NCI-H1105 (cell line): ENCODE measurements at regions not wholly inside any gene's neighbourhood (a gene's known extent, or its start where the extent isn't known, plus 50 kb on each side); places are given as distances from the start of the nearest gene placed in this dataset.
"Not testable (repeated sequence)": the region's sequence is repeated elsewhere in the genome, so short reads cannot be mapped to it uniquely, and the experiment has no call there.

ENCODE experiments used
- DNase-seq: peaks from one replicate; lab custom pipeline; 2025; lab: John Stamatoyannopoulos, UW

DNA sequence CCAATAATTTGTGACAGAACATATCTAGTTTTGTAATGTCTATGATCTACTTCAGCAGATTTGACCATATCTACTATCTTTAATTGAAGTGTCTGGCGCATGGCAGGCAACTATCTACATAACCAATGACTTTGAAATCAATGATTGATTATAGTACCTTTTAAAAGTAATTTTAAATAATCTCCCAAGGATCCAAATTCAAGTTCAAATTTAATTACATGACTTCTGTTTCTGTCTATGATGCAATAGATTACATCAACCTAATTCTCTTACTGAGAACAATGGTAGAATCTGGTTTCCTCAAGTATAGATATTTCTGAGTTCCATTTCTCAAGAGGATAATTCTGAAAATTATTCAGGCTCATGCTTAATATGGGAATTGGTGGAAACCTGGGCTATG, 177.4 kb upstream of the IL15 start:
- no peak for DNase-seq

DNA sequence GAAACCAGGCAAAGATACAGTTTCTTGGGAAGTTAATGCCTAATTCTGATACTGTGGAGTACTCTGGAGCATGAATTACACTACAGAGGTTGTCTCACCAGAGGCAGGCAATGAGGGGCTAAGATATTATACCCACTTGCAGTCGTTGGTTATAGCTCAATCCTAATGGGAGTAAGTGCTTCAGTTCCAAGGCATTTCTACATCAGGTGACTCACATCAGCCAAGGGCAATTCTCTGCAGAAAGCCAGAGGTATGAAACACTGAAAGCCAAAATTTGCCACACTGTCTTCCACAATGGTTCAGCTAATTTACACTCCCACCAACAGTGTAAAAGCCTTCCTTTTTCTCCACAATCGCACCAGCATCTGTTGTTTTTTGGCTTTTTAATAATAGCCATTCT, 174.0 kb upstream of the IL15 start:
- DNase-seq, result no peak

DNA sequence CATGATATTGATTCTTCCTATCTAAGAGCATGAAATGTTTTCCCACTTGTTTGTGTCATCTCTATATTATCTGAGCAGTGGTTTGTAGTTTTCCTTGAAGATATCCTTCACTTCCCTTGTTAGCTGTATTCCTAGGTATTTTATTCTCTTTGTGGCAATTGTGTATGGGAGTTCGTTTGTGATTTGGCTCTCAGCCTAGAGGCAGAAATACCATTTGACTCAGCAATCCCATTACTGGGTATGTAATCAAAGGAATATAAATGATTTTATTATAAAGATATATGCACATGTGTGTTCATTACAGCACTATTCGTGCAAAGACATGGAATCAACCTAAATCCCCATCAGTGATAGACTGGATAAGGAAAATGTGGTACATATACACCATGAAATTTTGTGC, 172.7 kb upstream of the IL15 start:
- DNase-seq, result no peak

DNA sequence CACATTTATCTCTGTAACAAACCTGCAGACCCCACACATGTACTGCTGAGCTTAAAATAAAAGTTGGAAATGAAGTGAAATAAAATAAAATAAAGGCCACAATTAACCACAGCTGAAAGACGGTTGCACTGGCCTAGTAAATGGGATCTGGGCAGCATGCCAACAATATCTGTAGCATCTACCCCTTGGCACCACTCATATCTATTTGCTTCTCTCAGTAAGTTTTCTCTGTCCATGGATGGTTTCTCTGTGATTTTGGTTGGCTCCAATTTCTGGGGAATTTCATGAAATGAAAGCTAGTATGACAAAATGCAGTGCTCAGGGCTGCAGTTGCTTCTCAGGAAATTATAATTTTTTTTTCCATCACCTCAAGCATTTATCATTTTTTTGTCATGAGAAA, 172.0 kb upstream of the IL15 start:
- peak; percentile 67 for DNase-seq

DNA sequence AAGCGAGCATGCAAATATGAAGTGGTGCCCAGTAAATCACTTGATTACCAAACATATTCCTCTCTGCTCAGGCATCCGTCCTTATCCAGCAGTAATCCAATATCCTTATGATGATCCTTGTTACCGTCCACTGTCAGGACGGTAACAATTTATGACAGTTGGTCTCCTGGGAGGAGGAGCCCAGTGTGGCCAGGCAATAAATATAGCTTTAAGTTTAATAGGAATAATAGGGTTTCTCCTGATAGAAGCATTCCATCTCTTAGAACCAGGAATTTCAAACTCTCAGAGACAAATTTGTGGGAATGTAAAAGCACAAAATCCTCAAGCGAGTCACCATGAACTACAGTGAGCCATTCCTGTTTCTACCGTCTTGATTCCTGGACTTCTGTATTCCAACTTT, 171.2 kb upstream of the IL15 start:
- DNase-seq, result no peak

DNA sequence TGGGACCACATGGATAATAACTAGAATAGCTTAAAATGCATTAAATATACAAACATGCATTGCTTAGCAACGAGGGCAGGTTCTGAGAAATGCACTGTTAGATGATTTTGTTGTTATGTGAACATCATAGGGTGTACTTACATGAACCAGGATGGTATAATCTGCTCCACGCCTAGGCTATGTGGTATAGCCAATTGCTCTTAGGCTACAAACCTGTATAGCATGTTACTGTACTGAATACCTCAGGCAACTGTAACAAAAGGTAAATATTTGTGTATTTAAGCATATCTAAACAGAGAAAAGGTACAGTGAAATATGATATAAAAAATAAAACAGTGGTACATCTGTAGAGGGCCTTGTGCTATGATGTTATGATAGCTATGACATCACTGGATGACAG, 169.2 kb upstream of the IL15 start:
- no peak for DNase-seq

DNA sequence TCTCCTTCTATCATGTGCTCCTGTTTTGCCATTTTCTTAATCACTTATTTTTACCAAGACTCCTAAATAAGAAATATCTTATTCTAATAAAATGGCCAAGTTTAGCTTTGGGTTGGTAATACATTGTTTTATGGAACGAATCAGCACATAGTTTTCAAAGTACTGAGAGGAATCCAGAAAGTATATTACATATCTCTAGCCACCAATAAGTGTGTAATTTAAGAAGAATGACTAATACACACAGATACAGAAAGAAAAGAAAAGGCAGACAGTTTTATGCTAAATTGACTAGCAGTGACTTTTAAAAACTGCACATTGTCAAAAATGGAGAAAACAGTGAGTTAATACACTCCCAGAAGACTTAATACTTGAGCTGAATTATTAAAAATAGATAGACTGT, 167.0 kb upstream of the IL15 start:
- no peak for DNase-seq

DNA sequence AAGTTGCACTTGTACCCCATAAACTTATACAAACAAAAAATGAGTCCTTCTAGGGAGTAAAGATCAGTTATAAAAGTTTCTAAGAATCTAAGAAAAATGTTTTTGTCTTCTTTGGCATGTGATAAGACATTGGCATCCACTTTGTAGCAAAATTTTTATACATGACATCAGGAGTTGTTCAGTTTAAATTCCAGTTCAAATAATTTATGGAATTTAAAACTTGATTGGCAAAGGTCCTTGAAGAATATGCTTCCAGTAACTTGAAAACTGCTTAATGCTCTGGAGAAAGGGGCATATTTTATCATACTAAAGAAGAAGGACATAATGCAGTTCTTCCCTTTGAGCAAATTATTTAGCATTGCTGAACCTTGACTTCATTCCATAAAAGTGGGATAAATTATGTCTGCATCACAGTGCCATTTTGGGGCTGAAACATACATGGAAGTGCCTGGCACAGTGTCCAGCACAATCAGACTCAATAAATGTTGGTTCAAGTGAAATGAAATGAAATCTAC, 163.3 kb upstream of the IL15 start:
- no peak for DNase-seq

DNA sequence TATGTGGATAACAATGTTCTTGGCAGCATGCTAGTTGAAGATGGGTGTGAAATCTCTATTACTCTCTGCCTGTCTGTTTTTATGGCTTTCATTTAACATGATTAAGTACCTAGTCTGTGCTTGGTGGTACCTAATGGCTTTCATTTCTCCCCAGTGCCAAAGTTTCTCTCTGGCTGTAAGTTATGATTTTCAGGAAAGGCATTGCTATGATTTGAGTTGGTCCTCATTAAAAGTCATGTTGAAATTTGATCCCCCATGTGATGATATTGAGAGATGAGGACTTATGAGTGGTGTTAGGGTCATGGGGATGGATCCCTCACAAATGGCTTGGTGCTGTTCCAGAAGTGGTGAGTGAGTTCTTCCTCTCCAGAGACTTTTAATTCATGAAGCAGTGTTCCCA, 162.4 kb upstream of the IL15 start:
- DNase-seq, result no peak

DNA sequence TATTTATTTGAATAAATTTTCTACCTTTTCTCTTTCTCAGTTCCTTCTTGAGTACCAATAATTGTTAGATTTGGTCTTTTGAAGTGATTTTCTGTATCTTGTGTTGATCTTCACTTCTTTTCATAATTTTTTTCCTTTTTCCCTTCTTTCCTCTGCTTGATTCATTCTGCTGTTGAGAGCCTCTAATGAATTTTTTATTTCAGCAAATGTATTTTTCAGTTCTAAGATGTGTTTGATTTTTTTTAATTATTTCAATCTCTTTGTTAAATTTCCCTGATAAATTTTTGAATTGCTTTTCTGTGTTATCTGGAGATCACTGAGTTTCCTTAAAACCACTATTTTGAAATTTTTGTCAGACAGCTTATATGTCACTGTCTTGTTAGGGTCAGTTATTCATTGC, 155.4 kb upstream of the IL15 start:
- no peak for DNase-seq

DNA sequence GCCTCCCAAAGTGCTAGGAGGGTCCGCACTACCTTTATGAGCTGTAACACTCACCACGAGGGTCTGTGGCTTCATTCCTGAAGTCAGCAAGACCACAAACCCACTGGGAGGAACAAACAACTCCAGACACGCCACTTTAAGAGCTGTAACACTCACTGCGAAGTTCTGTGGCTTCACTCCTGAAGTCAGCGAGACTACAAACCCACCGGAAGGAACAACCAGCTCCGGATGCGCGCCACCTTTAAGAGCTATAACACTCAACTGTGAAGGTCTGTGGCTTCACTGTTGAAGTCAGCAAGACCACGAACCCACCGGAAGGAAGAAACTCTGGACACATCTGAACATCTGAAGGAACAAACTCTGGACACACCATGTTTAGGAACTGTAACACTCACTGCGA, 152.1 kb upstream of the IL15 start:
- DNase-seq, result not testable (repeated sequence)

DNA sequence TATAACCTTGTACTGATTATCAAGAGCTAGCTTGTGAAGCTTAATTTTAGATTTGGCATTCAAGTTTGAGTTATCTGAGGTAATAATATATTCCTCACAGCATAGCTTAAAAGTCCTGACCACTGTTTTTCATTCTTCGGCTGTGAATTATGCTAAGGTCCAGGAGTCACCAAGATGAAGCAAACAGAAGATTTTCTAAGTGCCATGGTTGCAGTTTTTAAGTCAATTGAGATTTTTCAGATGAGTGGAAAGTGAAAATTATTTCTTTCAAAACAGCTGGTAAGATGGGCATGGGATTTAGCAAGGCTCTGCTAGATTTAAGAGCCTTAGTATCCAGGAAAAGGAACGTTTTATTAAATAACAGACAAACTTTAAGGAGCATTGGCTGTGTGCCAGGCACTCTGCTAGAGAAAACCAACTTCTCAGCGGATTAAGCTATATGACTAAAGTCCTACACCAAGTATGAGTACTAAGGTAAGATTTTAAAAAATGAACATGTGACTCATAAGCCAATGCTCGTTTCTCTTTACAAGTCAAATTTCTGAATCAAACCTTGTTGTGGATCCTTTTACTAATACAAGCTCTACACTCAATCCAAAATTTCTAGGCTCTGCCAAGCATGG, 149.9 kb upstream of the IL15 start:
- no peak for DNase-seq

DNA sequence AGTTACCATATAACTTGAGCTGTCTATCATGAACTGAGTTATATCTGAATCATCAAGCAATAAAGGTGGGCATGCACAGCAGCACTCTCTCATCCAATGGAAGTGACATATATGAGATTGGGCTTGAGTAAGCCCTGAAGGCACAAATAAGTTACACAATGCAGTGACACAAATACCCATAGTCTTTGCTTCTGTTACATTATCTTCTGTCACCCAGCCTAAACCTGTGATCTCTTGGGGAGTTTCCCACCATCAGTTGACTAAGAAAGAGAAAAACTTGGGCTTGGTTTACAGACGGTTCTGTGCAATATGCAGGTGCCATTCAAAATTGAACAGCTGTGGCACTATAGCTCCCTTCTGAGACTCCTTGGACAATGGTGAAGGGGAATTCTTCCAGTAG, 138.8 kb upstream of the IL15 start:
- DNase-seq, result no peak

DNA sequence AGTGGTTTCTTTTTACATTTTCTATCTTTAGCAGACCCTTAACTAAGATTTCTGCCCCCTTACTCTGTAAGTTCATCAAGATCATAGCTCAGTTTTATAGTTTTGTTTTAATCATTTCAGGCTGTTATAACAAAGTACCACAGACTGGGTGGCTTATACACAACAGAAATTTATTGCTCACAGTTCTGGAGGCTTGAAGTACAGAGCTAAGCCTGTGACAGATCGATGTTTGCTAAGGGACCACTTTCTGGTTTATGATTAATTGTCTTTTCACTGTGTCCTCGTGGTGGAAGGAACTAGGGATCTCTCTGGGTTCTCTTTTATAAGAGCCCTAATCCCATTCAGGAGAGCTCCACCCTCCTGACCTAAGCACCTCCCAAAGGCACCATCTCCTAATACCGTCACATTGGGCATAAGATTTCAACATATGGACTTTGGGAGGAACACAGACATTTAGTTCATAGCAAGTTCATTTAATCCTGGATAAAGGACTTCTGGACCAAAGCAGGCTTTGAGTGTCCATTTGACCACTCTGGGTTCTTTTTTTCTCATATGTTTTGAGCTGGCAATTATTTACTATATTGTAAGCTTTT, 137.0 kb upstream of the IL15 start:
- no peak for DNase-seq

DNA sequence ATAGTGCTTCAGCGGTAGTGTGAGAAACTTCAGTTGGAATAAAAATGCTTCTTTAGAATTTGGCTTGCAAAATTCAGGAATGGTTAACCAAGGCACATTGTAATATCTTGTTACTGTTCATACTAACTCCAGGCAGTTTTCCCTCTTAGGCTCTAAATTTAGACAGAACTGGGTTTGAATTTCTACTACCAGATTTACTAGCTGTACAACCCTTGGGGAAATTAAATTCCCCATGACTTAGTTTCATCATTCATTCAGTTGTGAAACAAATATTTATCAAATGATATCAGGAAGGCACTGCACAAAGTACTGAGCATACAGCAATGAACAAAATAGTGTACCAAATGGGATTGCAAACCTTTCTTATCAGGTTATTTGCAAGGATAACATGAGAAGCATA, 135.0 kb upstream of the IL15 start:
- no peak for DNase-seq

DNA sequence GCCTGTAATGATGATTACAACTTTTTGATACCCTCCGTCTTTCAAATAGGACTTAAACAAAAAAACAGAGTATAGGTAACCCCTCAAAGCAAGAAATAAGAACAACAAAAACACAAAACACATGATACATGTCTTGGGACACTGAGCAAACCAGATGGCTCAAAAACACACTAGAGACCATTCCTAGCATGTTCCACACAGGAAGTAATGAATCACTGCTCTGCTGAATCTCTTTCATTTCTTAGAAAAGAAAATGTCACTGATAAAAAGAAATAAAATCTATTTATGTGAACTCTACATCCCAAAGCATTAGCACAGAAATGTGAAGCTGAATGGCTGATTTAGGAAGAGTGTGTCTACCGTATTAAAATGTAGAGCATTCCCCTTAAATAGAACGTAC, 134.5 kb upstream of the IL15 start:
- no peak for DNase-seq

DNA sequence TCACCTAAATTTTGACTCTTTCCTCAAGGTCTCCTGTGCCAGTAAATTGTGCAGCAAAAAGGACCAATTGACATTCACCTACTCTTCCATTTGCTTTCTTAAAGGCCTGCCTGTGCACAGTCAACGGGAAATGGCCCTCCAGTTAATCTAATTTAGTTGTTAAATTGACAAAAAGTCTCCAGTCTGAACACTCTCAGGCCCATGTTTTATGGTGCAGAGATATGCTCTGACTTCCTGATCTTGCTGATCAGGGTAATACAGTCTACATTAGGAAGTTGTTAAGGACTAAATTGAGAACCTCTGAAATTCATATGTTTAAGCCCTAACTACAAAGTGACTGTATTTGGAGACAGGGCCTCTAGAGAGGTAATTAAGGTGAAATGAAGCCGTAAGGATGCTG, 133.6 kb upstream of the IL15 start:
- DNase-seq, result no peak

DNA sequence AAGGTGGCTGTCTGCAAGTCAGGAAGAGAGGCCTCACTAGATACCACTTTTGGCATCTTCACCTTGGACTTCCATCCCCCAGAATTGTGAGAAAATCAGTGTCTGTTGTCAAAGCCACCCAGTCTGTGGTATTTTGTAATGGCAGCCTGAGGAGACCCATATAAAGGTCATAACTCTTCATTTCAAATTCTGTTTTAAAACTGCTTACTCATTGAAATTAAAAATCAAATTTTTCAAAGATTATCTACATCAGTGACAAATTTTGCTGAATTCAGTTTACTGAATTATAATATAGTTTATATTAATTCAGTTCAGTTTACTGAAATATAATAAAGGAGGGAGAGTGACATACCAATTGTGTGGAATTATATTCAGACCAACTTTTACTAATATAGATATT, 133.1 kb upstream of the IL15 start:
- DNase-seq, result no peak

DNA sequence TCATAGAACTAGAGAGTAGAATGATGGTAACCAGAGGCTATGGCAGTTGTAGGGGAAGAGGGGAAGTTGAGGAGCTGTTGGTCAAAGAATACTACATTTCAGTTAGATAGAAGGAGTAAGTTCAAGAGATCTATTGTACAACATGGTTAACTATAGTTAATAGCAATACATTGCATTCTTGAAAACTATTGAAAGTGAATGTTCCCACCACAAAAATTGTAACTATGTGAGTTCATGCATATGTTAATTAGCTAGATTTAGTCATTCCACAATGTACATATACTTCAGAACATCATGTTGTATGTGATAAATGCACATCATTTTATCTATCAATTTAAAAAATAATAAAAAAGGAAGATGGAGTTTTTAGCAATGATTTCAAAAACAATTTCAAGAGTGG, 125.3 kb upstream of the IL15 start:
- no peak for DNase-seq

DNA sequence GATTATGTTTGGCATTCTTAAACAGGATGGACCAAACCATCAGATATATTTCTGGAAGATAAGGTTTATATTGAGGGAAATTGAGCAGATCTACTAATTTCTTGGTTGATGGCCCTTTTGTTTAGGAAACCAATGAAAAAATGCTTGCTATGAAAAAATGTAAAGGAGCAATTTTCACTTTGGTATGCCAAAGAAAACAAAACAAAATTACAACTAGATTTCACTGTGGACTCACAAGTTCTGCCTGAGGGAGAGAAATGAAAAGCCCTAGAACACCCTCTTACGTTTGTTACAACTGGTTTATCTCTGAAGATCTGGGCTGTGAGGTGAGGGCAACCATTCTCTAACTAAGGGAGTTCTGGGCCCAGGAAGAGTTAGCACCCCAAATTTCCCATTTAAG, 122.5 kb upstream of the IL15 start:
- no peak for DNase-seq

DNA sequence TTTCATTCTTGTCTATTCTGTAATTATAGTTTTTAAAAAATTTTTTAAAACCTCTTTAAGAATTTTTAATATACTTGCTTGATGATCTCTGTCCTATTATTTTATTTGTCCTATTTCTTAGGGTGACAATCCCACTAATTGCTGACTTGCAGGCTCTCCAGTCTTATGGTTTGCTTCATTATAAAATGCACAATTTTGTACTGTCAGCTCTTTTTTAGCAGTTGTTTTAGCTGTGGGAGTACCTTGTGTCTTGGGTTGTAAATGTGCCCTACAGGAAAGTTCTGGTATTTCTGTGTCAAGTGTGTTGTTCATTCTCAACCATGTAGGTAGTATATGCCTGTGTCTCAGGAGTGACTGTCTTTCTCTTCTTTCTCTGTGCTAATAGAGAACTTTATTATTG, 118.2 kb upstream of the IL15 start:
- DNase-seq, result no peak

DNA sequence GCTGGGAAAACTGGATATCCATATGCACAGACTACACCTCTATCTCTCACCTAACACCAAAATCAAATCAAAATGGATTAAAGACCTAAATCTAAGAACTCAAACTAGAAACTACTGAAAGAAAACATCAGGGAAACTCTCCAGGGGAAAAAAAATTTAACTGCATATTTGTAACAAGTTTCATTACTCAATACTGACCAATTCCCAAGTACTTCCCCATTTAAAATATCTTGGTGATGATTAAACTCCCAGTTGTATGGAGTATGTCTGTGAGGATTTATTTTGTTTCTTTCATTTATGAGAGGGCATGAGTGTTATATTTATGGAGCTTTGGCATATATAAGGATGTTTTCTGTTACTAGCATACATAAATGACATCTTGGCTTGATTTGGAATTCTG, 112.3 kb upstream of the IL15 start:
- DNase-seq, result no peak

DNA sequence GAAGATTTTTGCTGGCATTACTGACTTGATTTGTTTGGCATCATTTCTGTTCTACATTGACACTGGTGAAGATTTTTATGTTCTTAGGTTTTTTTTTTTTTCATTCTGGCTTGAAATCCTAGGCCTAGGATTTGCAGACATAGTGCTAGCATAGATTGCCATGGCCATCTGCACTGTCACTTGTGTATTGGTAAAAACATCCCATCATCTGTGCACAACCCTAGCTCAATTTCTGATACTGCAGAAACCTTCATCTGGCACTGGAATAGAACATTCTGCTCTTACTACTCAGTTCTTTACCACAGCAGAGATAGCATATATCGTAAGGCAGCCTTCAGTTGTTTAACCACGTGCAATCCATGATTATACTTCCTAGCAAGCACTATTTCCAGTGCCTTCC, 111.5 kb upstream of the IL15 start:
- no peak for DNase-seq

DNA sequence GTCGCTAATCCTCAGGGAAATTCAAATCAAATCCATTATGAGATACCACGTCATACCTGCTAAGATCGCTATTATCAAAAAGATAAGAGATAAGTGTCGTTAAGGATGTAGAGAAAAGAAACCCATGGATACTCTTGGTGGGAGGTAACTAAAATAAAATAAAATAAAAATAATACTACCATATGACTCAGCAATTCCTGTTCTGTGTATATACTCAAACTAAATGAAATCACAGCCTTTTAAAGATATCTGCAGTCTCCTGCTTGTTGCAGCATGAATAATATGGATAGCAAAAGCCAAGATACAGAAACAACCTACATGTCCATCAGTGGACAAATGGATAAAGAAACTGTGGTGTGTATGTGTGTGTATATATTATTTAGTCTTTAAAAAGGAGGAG, 105.8 kb upstream of the IL15 start:
- DNase-seq, result no peak
